Activated CD8-positive, alpha-beta T cell treated with anti-CD3 and anti-CD28 coated beads, Interleukin-2, amount 10 ng/mL, durations not matched to agents 7 days and 5 days (primary cell): ENCODE measurements at regions not wholly inside any gene's neighbourhood (a gene's known extent, or its start where the extent isn't known, plus 50 kb on each side); places are given as distances from the start of the nearest gene placed in this dataset.

Experiments
- ATAC-seq: fragments of 150-1000 bp; cut with Tn5 transposase; one replicate; pipeline ENCODE4 v1.10.0; 2021; ENCODE audit warnings: moderate library complexity
- CTCF ChIA-PET: fragments of 350-600 bp; sonication (Branson Sonifier 250); formaldehyde crosslinking; loops from one replicate; lab custom pipeline; 2021; ENCODE audit warnings: antibody characterized with exemption; lab: Charles Lee
- POLR2A ChIA-PET: fragments of 350-600 bp; sonication (Branson Sonifier 250); formaldehyde crosslinking; loops from one replicate; lab custom pipeline; 2021; ENCODE audit warnings: antibody characterized with exemption; lab: Charles Lee
- DNase-seq: peaks from one replicate; pipeline ENCODE4 v3.0.0-alpha.2; 2020
- H3K27ac Mint-ChIP-seq: one replicate; pipeline ENCODE4 v1.8.0; 2021; ENCODE audit warnings: mild to moderate bottlenecking, mixed read lengths
- H3K27me3 Mint-ChIP-seq: one replicate; pipeline ENCODE4 v1.8.0; 2021; ENCODE audit warnings: low read depth, mixed read lengths
- H3K36me3 Mint-ChIP-seq: one replicate; pipeline ENCODE4 v1.8.0; 2021; ENCODE audit warnings: low read depth, mixed read lengths
- H3K4me1 Mint-ChIP-seq: one replicate; pipeline ENCODE4 v1.8.0; 2021; ENCODE audit warnings: low read depth, mixed read lengths
- H3K4me3 Mint-ChIP-seq: one replicate; pipeline ENCODE4 v1.8.0; 2021; ENCODE audit warnings: mild to moderate bottlenecking, mixed read lengths
- H3K9me3 Mint-ChIP-seq: one replicate; pipeline ENCODE4 v1.8.0; 2022; ENCODE audit warnings: mixed read lengths; ENCODE audit not compliant: insufficient read depth

DNA sequence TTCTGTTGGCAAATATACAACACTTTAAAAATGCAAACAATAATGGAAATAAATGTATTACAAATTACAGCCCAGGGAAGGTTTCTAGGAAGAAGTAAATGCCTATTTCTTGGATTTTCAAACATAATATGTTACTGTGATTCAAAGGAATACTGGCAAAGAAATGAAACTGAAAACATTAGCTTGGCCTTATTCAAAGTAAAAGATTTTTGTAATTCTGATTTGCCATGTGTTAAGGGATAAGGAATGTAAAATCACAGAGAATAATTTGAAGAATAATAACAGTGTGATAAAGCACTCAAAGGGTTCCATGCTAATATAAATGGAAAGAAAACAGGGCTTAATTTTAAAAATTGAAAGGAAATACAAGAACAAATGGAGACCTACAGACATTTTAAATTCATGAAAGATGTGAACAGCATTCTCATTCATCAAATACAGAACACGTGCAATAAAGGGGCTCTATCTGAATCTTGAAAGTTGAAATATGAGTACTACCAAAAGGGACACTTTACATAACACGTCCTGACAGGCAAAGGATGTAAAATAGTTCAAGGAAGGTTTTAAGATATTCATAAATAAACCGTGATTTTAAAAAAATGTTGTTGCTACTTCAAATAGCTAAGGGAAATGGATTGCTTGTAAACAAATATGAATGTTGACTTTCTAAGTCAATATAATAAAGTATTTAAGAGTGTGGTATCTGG is 138.1 kb downstream of the RFPL4B start:
- Mint-ChIP-seq H3K9me3 (no peaks in the 10 kb centered on the region), H3K36me3 (no peaks in the 10 kb centered on the region), H3K27me3 (no peaks in the 10 kb centered on the region), H3K27ac (no peak overlapping the region), H3K4me3 (no peak overlapping the region), H3K4me1 (no peaks in the 10 kb centered on the region)
- DNase-seq (no peak), ATAC-seq (no peak)
- POLR2A ChIA-PET = no interaction called here
- CTCF ChIA-PET = no interaction called here

DNA sequence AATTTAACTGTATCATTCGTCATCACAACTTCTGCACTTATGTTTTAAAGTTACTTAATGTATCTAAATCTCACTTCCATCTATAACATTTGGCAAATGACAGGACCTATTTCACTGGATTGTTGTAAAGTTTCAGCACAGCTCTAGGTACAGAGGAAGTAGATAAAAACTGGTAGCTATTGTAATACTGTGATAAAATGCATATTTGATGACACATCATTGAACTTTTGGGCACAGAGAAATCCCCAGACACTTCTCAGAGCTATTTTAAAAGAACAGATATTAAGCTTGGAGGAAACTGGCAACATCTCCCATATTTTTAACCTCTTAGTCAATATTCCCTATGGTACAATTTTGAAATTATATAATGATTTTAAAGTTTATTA is 138.7 kb downstream of the RFPL4B start:
- no peak overlapping the region for H3K27ac Mint-ChIP-seq
- no peaks in the 10 kb centered on the region for H3K4me1 Mint-ChIP-seq
- ChIA-PET CTCF (no interaction called here), POLR2A (no interaction called here)
- no peaks in the 10 kb centered on the region for H3K9me3 Mint-ChIP-seq
- H3K27me3 Mint-ChIP-seq = no peaks in the 10 kb centered on the region
- no peak overlapping the region for H3K4me3 Mint-ChIP-seq
- ATAC-seq (no peak), DNase-seq (no peak)
- H3K36me3 Mint-ChIP-seq = no peaks in the 10 kb centered on the region

- Mint-ChIP-seq H3K36me3 (no peaks in the 10 kb centered on the region), H3K27ac (no peak overlapping the region), H3K27me3 (no peaks in the 10 kb centered on the region), H3K9me3 (no peaks in the 10 kb centered on the region), H3K4me1 (no peaks in the 10 kb centered on the region), H3K4me3 (no peak overlapping the region)
- DNase-seq = no peak
- POLR2A ChIA-PET = no interaction called here
- no peak for ATAC-seq
- CTCF ChIA-PET = no interaction called here
Measured at GRCh38 chr6:112486454-112486853, 139.3 kb downstream of the RFPL4B start.

- DNase-seq = no peak
- CTCF ChIA-PET = no interaction called here
- ATAC-seq = no peak
- no peaks in the 10 kb centered on the region for H3K27me3 Mint-ChIP-seq
- H3K27ac Mint-ChIP-seq = no peak overlapping the region
- POLR2A ChIA-PET = no interaction called here
- H3K36me3 Mint-ChIP-seq = no peaks in the 10 kb centered on the region
- no peaks in the 10 kb centered on the region for H3K4me1 Mint-ChIP-seq
- H3K4me3 Mint-ChIP-seq = no peak overlapping the region
- no peaks in the 10 kb centered on the region for H3K9me3 Mint-ChIP-seq
Measured at GRCh38 chr6:112488238-112488637, 141.1 kb downstream of the RFPL4B start.

DNA sequence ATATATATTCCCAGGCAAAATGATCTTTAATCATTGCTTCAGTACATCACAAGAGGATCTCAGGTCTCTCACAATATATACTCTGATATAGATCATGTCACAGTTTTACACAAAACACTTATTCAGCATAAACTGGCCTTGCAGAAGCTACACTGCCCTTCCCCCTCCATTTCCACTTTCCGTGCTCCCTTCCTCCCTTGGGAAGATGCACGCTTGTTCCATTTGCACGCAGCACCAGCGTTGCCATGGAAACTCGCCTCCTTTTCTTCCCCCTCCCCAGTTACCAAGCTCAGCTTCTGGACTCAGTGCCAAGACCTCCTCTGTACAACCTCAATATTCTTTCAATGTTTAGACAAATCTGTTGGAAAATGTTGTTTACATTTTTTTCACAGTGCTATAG is 154.6 kb downstream of the RFPL4B start:
- Mint-ChIP-seq H3K9me3 (no peaks in the 10 kb centered on the region), H3K27me3 (no peaks in the 10 kb centered on the region), H3K4me3 (no peak overlapping the region), H3K4me1 (no peaks in the 10 kb centered on the region), H3K27ac (no peak overlapping the region), H3K36me3 (no peaks in the 10 kb centered on the region)
- ChIA-PET POLR2A (no interaction called here), CTCF (no interaction called here)
- DNase-seq (no peak), ATAC-seq (no peak)

- no peaks in the 10 kb centered on the region for H3K36me3 Mint-ChIP-seq
- no peaks in the 10 kb centered on the region for H3K27me3 Mint-ChIP-seq
- DNase-seq = no peak
- no peak overlapping the region for H3K27ac Mint-ChIP-seq
- no peak for ATAC-seq
- POLR2A ChIA-PET = no interaction called here
- H3K9me3 Mint-ChIP-seq = no peaks in the 10 kb centered on the region
- H3K4me3 Mint-ChIP-seq = no peak overlapping the region
- CTCF ChIA-PET = no interaction called here
- H3K4me1 Mint-ChIP-seq = no peaks in the 10 kb centered on the region
Measured at GRCh38 chr6:112502351-112503090, 155.4 kb downstream of the RFPL4B start.

DNA sequence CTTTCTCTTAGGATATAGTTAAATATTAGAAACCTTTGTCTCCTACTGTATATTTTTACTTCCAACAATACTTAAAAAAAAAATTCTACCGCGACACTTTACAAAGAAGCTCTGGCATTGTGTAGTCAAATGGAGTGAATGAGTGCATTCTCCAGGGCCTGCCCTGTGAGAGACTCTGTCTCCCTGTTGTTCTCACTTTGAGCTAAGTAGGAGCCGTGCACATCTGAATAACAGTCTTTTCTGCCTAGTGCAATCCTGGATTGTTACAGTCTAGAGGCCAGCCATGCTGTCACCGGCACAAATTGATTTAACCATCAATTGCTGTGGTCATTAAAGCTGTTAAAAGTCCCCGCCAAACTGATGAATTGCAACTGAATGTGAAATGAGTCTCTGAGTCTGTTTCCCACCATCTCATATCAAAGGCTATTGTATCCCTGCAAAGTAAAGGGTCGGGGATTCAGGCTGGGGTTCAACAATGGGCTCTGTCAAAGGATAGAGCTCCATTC is 156.0 kb downstream of the RFPL4B start:
- ChIA-PET CTCF (no interaction called here), POLR2A (no interaction called here)
- Mint-ChIP-seq H3K36me3 (no peaks in the 10 kb centered on the region), H3K27me3 (no peaks in the 10 kb centered on the region), H3K4me3 (no peak overlapping the region), H3K27ac (no peak overlapping the region), H3K4me1 (no peaks in the 10 kb centered on the region), H3K9me3 (no peaks in the 10 kb centered on the region)
- ATAC-seq = no peak
- no peak for DNase-seq

DNA sequence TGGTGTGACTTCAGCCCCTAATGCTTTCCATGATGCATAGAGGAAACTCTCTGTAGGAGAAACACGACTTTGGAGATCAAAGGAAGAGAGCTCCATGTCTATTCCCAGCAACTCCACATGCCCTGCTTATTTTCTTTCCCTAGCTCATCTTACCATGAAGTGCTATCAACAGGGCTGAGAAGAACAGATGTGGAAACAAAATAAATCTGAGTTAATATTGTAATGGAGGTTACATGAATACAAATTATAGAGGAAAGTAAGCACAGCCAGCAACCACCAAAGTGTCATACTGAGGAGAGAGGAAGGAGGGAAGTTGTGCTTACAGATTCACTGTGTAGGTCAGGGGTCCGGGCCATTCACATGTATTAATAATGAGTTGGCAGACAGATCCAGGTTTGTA is 157.5 kb downstream of the RFPL4B start:
- H3K27ac Mint-ChIP-seq = no peak overlapping the region
- H3K4me1 Mint-ChIP-seq = no peaks in the 10 kb centered on the region
- DNase-seq (no peak), ATAC-seq (no peak)
- no peaks in the 10 kb centered on the region for H3K36me3 Mint-ChIP-seq
- no peaks in the 10 kb centered on the region for H3K9me3 Mint-ChIP-seq
- ChIA-PET POLR2A (no interaction called here), CTCF (no interaction called here)
- no peaks in the 10 kb centered on the region for H3K27me3 Mint-ChIP-seq
- H3K4me3 Mint-ChIP-seq = no peak overlapping the region

- H3K4me1 Mint-ChIP-seq = no peaks in the 10 kb centered on the region
- H3K4me3 Mint-ChIP-seq = no peak overlapping the region
Measured at GRCh38 chr6:112511441-112511840, 164.3 kb downstream of the RFPL4B start.

GRCh38 chr6:112513175-112513574 is 166.0 kb downstream of the RFPL4B start:
- no peaks in the 10 kb centered on the region for H3K9me3 Mint-ChIP-seq
- H3K4me1 Mint-ChIP-seq = no peaks in the 10 kb centered on the region
- H3K36me3 Mint-ChIP-seq = no peaks in the 10 kb centered on the region
- no peak for ATAC-seq
- no peak overlapping the region for H3K27ac Mint-ChIP-seq
- no peaks in the 10 kb centered on the region for H3K27me3 Mint-ChIP-seq
- DNase-seq = no peak
- no peak overlapping the region for H3K4me3 Mint-ChIP-seq
- POLR2A ChIA-PET = no interaction called here
- CTCF ChIA-PET = no interaction called here

More at GRCh38 chr6:112511441-112511840, 164.3 kb downstream of the RFPL4B start:
- POLR2A ChIA-PET = no interaction called here
- CTCF ChIA-PET = no interaction called here
- no peaks in the 10 kb centered on the region for H3K27me3 Mint-ChIP-seq
- no peak overlapping the region for H3K27ac Mint-ChIP-seq
- ATAC-seq (no peak), DNase-seq (no peak)
- H3K9me3 Mint-ChIP-seq = no peaks in the 10 kb centered on the region
- H3K36me3 Mint-ChIP-seq = no peaks in the 10 kb centered on the region

- ATAC-seq = no peak
- H3K4me1 Mint-ChIP-seq = no peaks in the 10 kb centered on the region
- H3K27ac Mint-ChIP-seq = no peak overlapping the region
- no peaks in the 10 kb centered on the region for H3K9me3 Mint-ChIP-seq
- H3K27me3 Mint-ChIP-seq = no peaks in the 10 kb centered on the region
- H3K36me3 Mint-ChIP-seq = no peaks in the 10 kb centered on the region
- POLR2A ChIA-PET = no interaction called here
- CTCF ChIA-PET = no interaction called here
- no peak for DNase-seq
- H3K4me3 Mint-ChIP-seq = no peak overlapping the region
Measured at GRCh38 chr6:112522587-112522986, 175.5 kb downstream of the RFPL4B start.

GRCh38 chr6:112524071-112524470 is 176.9 kb downstream of the RFPL4B start:
- Mint-ChIP-seq H3K9me3 (no peaks in the 10 kb centered on the region), H3K27me3 (no peaks in the 10 kb centered on the region), H3K4me1 (no peaks in the 10 kb centered on the region), H3K27ac (no peak overlapping the region), H3K4me3 (no peak overlapping the region), H3K36me3 (no peaks in the 10 kb centered on the region)
- DNase-seq (no peak), ATAC-seq (no peak)
- POLR2A ChIA-PET = no interaction called here
- CTCF ChIA-PET = no interaction called here
